ENCODE measurements at regions not wholly inside any gene's neighbourhood (a gene's known extent, or its start where the extent isn't known, plus 50 kb on each side); places are given as distances from the start of the nearest gene placed in this dataset.

DNA sequence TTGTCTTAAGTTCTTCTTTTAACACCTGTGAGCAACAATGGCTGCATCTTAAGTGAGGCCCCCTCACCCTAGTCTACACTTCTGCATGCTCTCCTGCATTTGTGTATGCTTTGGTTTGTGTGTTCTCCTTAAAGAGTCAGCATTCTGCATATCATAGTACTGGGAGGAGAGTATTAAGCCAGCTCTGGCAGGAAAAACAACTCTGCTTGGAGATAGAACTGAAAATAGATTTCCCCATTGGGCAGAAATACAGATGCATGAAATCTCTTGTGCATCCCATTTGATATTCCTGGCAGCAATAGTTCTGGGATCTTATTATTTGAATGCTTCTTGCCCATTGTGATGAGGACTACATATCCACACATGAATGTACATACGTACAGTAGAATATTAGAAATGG, 70.6 kb upstream of the PRICKLE1 start:
- DNase-seq (ENCODE audit: low spot score) = no peak
- TF ChIP-seq EZH2phosphoT487 (IDR thresholded peaks at IDR 0.05; ENCODE audit: low read depth, severe bottlenecking, unreplicated experiment) (no peak), EZH2 (IDR thresholded peaks at IDR 0.05; ENCODE audit: borderline replicate concordance) (no peak), CTCF (IDR thresholded peaks at IDR 0.05; ENCODE audit: poor library complexity) (no peak)
- H3K4me1 ChIP-seq (ENCODE audit: insufficient read depth) = no peaks in the 10 kb centered on the region
- H3K9me3 ChIP-seq (ENCODE audit: low read depth) = no peaks in the 10 kb centered on the region
- H3K79me2 ChIP-seq = no peaks in the 10 kb centered on the region
- no peaks in the 10 kb centered on the region for H3K36me3 ChIP-seq (replicated peaks; ENCODE audit: insufficient read depth, low read depth)
- 92% methylated on average over 1 of the region's 1 CpG for WGBS (ENCODE audit: low lambda C conversion rate, missing lambda C conversion rate)
- H3K4me2 ChIP-seq = no peak overlapping the region
- no peaks in the 10 kb centered on the region for H3K27me3 ChIP-seq
- no peak overlapping the region for H2AFZ ChIP-seq
- H3K4me3 ChIP-seq = no peak overlapping the region
- H3K9me2 ChIP-seq (replicated peaks; ENCODE audit: insufficient read depth) = no peaks in the 10 kb centered on the region
- no peaks in the 10 kb centered on the region for H4K20me1 ChIP-seq (ENCODE audit: insufficient read depth, poor library complexity, severe bottlenecking)
- H3K27ac ChIP-seq = no peak overlapping the region

DNA sequence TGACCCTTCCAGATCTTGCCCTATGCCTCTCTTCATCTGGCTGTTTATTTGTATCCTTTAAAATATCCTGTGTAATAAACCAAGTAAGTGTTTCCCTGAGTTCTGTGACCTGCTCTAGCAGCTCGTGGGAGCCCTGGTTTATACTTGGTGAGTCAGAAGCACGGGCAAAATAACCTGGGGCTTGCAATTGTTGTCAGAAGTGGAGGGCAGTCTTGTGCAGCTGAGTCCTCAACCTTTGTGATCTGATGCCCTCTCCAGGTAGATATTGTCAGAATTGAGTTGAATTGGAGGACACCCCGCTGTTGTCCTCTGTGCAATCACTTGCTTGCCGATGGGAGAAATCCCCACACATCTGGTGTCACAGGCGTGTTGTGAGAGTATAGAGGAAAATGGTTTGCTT, 62.5 kb upstream of the PRICKLE1 start:
- Histone ChIP-seq H3K9me3 (ENCODE audit: low read depth) (no peaks in the 10 kb centered on the region), H3K36me3 (replicated peaks; ENCODE audit: insufficient read depth, low read depth) (no peaks in the 10 kb centered on the region), H3K4me2 (no peak overlapping the region), H3K4me1 (ENCODE audit: insufficient read depth) (no peaks in the 10 kb centered on the region), H2AFZ (no peak overlapping the region), H3K79me2 (no peaks in the 10 kb centered on the region), H3K4me3 (no peak overlapping the region), H3K27me3 (no peaks in the 10 kb centered on the region), H3K9me2 (replicated peaks; ENCODE audit: insufficient read depth) (no peaks in the 10 kb centered on the region), H3K27ac (no peak overlapping the region), H4K20me1 (ENCODE audit: insufficient read depth, poor library complexity, severe bottlenecking) (no peaks in the 10 kb centered on the region)
- WGBS (ENCODE audit: low lambda C conversion rate, missing lambda C conversion rate) = 51% methylated on average over 5 of the region's 5 CpGs
- TF ChIP-seq CTCF (IDR thresholded peaks at IDR 0.05; ENCODE audit: poor library complexity) (no peak), EZH2phosphoT487 (IDR thresholded peaks at IDR 0.05; ENCODE audit: low read depth, severe bottlenecking, unreplicated experiment) (no peak), EZH2 (IDR thresholded peaks at IDR 0.05; ENCODE audit: borderline replicate concordance) (no peak)
- peak; percentile 6 for DNase-seq (ENCODE audit: low spot score)

GRCh38 chr12:42648061-42648460, 58.5 kb upstream of the PRICKLE1 start:
- TF ChIP-seq CTCF (IDR thresholded peaks at IDR 0.05; ENCODE audit: poor library complexity) = no peak
- TF ChIP-seq EZH2phosphoT487 (IDR thresholded peaks at IDR 0.05; ENCODE audit: low read depth, severe bottlenecking, unreplicated experiment) = no peak
- TF ChIP-seq EZH2 (IDR thresholded peaks at IDR 0.05; ENCODE audit: borderline replicate concordance) = no peak
- no peaks in the 10 kb centered on the region for H3K79me2 ChIP-seq
- H3K4me1 ChIP-seq (ENCODE audit: insufficient read depth) = no peaks in the 10 kb centered on the region
- no peaks in the 10 kb centered on the region for H4K20me1 ChIP-seq (ENCODE audit: insufficient read depth, poor library complexity, severe bottlenecking)
- H3K9me3 ChIP-seq (ENCODE audit: low read depth) = no peaks in the 10 kb centered on the region
- no peak overlapping the region for H3K4me3 ChIP-seq
- no peak overlapping the region for H3K4me2 ChIP-seq
- H3K36me3 ChIP-seq (replicated peaks; ENCODE audit: insufficient read depth, low read depth) = no peaks in the 10 kb centered on the region
- DNase-seq (ENCODE audit: low spot score) = no peak
- 79% methylated on average over 3 of the region's 3 CpGs for WGBS (ENCODE audit: low lambda C conversion rate, missing lambda C conversion rate)
- no peak overlapping the region for H3K27ac ChIP-seq
- no peak overlapping the region for H2AFZ ChIP-seq
- no peaks in the 10 kb centered on the region for H3K27me3 ChIP-seq
- H3K9me2 ChIP-seq (replicated peaks; ENCODE audit: insufficient read depth) = no peaks in the 10 kb centered on the region
